HG02884 (cell line): ENCODE measurements at regions not wholly inside any gene's neighbourhood (a gene's known extent, or its start where the extent isn't known, plus 50 kb on each side); places are given as distances from the start of the nearest gene placed in this dataset.

ENCODE experiments used
- ATAC-seq: cut with Tn5 transposase; IDR thresholded peaks from one replicate; pipeline ENCODE4 v1.9.1; 2021; ENCODE audit warnings: mild to moderate bottlenecking, moderate library complexity; ENCODE audit not compliant: unreplicated experiment

DNA sequence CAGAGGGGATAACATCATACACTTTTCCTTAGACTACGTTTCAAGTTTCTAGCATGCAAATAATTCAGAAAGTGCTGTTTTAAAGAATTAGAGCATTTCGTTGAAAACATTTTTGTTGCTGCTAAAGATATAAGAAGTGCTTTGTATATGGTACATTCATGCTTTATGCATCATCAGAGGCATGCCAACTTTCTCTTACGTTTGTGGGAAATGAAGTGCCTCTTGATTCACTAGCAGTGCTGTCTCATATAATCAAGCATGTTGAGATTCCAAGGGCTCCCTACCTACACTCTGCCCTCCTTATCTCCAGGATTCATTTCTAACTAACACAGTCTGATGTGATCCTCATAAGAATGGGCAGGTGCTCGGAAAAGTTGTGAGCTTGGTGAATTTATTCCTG, 748.6 kb upstream of the DDX18 start:
- no peak for ATAC-seq

DNA sequence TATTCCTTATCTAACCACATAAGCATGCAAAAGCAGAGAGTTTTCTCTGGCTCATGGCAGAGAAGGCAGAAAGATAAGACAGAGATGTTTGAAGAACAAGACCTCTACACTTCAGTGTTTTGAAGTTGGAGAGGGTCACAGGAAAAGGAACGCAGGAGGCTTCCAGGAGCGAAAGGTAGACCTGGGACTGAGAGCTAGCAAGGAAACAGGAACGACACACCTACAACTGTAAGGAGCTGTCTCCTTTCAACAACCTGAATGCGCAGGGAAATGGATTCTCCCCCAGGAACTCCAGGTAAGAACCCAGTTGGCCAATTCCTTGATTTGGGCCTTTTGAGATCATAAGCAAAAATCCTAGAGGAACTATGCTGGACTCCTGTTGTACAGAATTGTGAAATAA, 746.6 kb upstream of the DDX18 start:
- ATAC-seq = no peak

DNA sequence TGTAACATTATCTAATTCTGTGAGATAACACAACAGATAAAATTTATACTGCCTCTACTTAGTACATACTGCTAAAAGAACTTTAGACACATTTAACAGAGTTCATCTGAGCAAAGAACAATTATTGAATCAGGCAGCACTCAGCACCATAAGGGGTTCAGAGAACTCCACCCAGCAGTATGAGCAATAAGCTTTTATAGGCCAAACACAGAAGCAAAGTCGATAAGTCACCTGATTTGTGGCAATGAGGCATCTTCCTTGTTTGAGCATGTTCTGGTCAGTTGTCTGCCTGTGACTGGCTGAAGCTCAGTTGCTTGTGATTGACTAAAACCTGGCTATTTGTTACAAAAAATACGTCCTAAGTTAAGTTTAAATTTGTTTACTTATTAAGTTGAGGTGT, 746.1 kb upstream of the DDX18 start:
- ATAC-seq = no peak

DNA sequence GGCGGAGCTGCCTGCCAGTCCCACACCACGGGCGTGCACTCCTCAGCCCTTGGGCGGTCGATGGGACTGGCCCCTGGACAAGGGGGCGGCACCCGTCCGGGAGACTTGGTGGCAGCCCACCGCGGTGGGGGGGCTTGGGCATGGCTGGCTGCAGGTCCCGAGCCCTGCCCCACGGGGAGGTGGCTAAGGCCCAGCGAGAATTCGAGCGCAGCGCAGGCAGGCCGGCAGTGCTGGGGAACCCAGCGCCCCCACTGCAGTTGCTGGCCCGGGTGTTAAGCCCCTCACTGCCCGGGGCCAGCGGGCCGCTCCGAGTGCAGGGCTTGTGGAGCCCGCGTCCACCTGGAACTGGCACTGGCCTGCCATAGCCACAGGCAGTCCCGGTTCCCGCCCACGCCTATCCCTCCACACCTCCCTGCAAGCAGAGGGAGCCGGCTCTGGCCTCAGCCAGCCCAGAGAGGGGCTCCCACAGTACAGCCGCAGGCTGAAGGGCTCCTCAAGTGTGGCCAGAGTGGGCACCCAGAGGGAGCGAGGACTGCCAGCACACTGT, 742.9 kb upstream of the DDX18 start:
- no peak for ATAC-seq

DNA sequence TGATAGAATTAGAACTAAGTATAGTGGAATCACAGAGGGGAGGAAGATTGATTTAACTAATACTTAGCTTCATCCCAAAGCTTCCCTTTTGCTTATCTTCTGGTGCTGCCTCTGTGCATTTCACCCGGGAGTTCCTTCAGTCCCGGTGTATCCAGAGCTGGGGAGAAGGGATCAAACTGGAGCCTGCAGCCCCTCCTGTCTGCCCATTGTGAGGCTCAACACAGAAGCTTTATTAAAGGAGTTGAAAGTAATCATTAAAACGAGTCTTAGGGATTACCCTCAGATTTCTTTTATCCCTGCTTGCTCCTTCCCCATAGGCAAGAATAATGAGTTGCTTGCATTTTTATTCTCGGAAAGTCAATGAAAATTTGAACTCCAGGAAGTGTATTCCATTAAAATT, 739.7 kb upstream of the DDX18 start:
- no peak for ATAC-seq

DNA sequence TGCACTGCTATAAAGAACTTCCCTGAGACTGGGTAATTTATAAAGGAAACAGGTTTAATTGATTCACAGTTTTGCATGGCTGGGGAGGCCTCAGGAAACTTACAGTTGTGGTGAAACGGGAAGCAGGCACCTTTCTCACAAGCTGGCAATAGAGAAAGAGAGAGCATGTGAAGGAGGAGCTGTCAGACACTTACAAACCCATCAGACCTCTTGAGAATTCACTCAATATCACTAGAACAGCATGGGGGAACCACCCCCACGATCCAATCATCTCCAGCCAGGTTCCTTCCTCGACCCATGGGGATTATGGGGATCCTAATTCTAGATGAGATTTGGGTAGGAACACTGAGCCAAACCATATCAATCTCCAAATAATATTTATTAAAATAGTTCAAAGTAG, 729.2 kb upstream of the DDX18 start:
- no peak for ATAC-seq

DNA sequence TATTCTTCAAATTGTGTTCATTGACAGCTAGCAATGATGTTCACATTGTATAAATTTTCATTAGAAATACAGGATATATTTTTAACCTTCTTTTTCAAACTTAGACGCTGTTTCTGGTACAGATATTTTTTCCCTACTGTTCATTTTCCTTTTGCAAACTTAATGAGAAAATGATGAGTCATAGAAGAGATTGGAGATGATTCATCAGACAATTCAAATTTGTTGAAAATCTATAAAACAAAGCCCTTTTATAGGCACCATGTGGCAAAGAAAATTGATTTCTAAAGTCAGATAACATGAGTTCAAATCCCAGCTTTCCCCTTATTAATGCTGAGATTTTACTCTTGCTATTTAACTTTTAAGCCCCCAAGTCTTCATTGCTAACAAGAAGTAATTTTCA, 728.8 kb upstream of the DDX18 start:
- ATAC-seq = no peak

DNA sequence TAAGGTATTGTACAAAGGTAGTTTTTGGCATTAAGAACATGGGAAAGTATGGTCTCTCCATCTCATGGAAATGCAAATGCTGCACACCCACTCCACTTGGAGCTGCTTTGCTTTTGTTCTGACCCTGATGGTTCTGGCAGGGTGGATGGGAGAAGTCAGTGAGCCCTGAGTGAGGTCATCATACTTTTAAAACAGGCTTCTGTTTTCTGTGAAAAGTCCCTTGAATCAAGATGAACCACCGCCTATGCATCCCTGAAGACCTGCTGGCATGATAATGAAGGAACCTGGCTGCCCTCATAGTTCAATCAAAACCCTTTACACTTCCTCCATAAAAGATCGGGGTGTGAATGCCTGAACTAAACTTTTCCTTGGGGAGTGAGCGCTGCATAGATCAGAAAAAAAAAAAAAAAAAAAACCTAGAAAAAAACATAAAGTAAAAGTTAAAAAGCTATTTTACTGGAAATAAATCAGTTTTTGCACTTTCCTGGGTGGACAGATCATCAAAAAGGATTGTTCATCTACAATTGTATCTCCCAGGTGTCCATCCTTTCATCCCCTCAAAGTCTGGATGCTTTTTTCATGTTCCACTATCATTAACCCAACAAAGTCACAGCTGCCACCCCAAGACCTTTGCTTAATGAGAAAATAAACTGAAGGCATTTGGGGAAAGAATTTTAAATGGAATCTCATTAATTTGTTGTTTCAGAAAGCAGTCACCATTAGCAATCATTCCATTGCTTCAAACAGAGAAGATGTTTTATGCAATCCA, 728.1 kb upstream of the DDX18 start:
- ATAC-seq = no peak

DNA sequence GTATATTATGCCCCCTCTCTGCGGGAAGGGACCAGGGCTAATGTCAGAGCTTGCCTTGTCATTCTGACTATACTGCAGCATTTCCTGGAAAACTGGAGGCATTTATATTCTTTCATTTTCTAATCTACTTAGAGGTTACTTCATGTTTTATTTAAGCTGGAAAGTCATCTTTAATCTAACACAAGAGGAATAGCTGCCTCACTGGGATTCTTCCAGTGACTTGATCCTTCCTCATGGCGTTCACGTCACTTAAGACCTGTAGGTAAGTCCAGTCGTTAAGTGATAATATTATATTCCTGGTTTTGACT, 727.6 kb upstream of the DDX18 start:
- no peak for ATAC-seq

DNA sequence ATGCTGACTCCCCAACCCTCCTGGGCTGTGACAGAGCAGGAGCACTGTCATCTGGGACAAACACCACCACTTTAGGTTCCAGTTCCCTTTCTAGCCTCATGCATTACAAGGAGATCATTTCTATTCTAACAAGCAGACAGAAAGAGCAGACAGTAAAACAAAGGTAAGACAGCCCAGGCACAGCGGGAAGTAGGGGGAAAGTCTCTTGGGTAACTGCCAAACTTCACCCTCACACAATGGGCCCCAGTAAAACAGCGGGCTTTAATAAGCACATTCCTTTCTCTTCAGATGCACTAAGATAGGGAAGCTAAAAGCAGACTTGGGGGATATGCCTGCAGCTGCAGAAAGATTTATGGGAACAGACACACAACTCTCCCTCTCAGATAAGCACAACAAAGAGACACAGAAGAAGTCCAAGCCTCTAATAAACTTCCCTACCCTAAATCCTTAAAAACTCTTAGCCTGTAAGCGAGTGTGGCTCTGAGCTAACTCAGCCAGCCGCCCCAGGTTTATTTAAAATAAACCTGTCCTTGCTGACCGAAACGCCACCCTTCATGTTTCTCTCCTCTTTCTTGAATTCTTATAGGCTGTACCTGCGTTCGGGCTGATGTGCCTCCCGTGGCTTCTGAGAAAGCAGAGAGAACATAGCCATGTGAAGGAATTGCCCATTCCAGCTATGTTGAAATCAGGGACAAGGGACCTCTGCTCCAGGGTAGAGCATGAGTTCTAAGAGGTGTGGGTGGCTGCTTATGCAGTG, 726.8 kb upstream of the DDX18 start:
- no peak for ATAC-seq

DNA sequence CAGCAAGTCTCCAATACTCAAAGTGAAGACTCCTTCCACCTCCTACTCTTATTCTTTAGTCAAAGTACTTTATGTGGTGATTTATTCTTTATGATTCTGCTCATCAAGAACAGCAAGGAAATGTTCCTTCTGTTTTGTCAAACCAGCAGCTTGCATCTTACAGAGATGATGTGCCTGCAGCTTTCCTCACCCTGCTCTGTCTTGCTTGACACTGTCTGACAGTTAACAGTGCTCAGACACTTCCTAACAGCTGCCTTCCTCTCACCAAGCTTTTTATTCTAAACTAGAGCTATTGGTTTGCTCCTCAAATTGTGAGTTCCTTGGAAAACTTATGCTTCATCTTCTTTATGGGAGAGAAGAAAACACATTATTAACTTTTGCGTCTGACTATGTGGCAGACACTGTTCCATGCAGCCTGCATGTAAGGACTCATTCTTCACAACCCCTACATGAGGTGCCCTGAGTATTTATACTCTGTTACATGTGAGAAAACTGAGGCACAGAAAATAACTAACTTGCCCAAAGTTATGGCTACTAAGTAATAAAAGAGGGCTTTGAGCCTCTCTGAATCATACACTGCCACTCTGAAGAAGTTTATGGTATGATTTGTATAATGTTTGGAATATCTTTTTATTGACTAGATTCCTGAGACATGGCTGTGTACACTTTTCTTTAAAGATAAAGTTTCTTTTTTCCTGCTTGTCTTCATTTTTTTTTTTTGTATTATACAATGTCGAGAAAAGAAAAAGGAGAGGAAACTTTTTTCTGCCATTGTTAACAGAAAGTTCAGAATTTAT, 723.3 kb upstream of the DDX18 start:
- no peak for ATAC-seq

DNA sequence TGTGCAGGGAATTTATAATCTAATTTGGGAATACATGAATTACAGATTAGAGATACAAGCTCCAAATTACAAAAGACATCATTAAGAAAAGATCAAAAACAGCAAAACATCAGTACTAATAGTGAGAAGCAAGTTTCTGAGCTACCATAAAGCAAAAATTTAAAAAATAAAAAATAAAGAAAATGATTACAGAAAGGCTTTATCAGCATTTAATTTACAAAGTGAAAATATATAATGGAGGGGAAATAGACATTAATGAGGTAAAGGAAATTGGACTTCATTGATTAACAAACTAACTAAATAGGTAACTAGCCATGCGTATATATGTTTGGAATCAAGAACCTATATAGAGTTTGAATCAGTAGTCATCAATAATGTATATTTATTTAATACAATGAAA, 712.9 kb upstream of the DDX18 start:
- ATAC-seq = no peak

DNA sequence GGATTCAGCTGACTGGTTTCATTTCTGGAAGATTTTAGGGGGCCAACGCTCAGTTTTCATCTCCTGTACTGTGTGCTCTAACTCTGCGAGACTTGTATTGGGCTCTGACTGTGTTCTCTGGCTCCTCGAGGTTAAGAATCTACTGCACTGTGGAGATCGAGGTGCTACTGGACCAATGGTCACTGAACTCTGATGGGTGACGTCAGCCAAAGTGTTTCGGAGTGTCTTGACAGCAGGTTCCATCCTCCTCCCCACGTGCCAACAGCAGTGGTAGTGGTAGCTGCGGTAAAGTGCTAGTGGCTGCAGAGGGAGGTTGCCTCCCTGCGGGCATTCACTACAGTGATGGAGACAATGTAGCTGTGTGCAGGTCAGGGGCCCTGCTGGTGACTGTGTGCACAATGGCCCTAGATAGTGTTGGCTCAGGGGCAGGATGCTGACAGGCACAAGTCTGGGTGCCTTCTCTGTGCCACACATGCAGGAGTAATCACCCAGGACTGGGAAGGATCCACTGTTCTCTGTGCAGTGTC, 705.7 kb upstream of the DDX18 start:
- ATAC-seq = no peak

DNA sequence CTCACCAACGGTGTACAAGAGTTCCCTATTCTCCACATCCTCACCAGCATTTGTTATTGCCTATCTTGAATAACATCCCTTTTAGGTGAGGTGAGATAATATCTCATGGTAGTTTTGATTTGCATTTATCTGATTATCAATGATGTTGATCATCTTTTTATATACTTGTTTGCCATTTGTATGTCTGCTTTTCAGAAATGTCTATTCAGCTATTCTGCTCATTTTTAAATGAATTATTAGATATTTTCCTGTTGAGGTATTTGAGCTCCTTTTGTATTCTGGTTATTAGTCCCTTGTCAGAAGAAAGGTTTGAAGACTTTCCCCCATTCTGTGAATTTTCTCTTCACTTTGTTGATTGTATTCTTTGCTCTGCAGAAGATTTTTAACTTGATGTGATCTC, 695.5 kb upstream of the DDX18 start:
- no peak for ATAC-seq

DNA sequence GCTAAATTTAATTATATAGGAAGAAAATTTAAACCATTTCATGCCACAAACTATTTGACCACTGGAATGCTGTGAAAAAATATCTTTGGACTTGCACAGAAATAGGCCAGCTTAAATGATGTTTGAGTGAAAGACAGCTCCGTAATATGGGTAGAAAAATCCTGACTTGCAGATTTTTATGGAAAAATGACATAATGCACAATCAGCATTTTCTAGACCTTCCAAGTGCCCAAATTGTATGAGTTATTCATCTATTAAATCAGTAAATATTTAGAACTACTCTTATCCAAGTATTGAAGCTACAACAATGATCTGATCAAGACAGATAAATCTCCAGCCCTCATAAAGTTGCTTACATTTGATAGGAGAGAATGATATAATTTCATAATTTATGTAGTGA, 691.1 kb upstream of the DDX18 start:
- ATAC-seq = no peak

DNA sequence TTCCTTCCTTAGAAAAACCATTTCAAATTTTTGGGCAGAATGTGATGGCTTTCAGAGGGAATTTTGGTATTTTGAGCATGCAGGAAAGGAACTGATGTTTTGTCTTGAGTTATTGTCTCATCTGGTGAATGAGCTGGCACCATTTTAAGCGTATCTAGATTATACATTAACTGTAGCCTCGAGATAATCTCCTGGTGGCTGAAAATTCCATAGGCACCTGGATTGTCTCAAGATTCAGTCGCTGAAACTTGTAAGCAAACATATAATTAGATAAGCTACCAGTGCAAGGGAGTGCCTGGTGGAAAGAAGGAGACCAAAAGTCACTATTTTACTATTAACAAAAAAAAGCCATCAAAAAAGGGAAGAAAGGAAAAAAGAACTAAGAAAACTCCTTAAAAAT, 687.8 kb upstream of the DDX18 start:
- ATAC-seq = no peak

DNA sequence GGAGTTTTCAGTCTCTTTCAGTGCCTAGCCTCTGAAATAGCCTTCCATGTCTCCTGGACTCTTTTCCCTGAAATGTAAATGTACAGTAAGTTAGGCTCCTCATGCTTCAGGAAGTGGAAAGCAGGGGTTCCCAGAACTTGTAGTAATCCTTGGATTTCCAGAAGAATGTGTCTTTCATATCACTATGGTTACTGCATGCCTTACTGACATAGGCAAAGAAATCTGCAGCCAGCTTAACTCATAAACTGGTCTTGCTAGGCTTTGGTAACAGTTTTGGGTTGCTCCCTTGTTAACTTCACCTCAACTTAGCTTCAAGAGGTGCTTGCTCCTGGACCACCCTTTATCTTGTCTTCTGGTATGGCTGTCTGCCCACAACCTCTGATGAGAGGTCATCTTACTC, 686.8 kb upstream of the DDX18 start:
- no peak for ATAC-seq

DNA sequence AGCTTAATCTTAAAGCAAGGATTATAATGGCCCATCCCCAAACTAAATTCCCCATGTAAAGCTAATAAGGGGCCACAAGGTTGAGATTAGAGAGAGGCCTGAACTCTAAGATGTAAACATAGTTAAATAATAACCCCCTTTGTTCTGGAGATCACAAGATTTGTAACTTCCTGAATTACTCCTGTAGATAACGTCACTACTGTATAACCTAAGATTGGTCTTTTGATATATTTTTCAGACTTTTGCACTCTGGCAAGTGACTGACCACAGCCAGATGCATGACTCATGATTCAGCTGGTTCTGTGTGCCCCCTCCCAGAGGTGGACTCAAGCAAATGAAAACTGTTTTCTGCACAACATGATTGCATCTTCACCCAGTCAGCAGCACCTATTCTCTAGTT, 686.0 kb upstream of the DDX18 start:
- no peak for ATAC-seq

DNA sequence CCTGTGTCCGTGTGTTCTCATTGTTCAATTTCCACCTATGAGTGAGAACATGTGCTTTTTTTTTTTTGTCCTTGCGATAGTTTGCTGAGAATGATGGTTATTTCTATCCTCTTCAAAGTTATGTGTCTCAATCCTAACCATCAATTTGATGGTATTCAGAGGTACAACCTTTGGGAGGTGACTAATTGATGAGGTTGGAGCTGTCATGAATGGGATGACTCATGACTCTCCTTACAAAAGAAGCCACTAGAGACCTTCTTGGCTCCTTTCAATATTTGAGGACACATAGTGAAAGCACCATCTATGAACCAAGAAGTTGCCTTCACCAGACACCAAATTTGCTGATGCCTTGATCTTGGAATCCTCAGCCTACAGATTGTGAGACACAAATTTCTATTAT, 677.1 kb upstream of the DDX18 start:
- ATAC-seq = no peak

DNA sequence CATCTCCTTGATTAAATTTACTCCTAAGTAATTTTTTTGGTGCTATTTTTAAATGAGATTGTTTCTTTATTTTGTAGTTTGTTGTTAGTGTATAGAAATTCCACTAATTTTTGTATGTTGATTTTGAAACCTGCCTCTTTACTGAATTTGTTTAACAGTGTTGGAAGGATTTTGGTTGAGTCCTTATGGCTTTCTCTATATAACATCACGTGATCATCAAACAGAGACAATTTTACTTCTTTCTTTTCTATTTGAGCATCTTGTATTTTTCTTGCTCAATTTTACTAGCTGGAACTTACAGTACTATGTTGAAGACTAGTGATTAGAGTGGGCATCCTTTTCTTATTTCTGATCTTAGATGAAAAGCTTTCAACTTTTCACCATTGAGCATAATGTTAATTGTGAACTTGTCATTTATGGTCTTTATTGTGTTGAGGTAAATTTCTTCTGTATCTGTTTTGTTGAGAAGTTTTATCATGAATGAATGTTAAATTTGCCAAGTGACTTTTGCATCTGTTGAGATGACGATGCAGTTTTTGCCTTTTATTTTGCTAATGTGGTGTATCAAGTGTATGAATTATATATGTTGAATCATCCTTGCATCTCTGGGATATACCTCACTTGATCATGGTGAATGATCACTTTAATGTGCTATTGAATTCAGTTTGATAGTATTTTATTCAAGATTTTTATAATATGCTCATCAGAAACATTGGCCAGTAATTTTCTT, 645.3 kb upstream of the DDX18 start:
- ATAC-seq = no peak

DNA sequence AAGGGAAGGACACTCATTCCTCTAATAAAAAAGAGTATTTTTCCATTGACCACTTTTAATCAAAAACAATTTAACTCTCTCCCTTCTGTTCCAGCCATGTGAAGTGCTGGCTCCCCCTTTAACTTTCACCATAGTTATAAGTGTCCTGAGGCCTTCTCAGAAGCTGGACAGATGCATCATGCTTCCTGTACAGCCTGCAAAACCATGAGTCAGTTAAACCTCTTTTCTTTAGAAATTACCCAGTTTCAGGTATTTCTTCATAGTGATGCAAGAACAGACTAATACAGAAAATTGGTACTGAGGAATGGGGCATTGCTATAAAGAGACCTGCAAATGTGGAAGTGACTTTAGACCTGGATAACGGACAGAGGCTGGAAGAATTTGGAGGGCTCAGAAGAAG, 643.6 kb upstream of the DDX18 start:
- ATAC-seq = no peak
